ENCODE measurements at regions not wholly inside any gene's neighbourhood (a gene's known extent, or its start where the extent isn't known, plus 50 kb on each side); places are given as distances from the start of the nearest gene placed in this dataset.

GRCh38 chr13:80906860-80907259 lies 565.9 kb upstream of the SPRY2 start:
- Mint-ChIP-seq H3K27me3 (ENCODE audit: low read depth in 3 of 3) (no peaks in the 10 kb centered on the region), H3K36me3 (no peaks in the 10 kb centered on the region), H3K9me3 (peaks cover 0 to 9% (median 3%) of the 10 kb centered on the region in 7 donors), H3K4me3 (no peak overlapping the region), H3K27ac (no peak overlapping the region), H3K4me1 (no peaks in the 10 kb centered on the region)
- no peaks in the 10 kb centered on the region for H4K20me1 ChIP-seq (ENCODE audit: insufficient read depth, low read length)
- no peaks in the 10 kb centered on the region for H3K79me2 ChIP-seq (ENCODE audit: insufficient read depth, low read length)
- H3K4me1 ChIP-seq (ENCODE audit: control insufficient read depth in 1 of 2, insufficient read depth in 2 of 2, low read length in 2 of 2) = no peaks in the 10 kb centered on the region
- TF ChIP-seq CTCF (IDR thresholded peaks at IDR 0.05) = no peak
- H3K9me3 ChIP-seq (replicated peaks in 1 of 2; ENCODE audit: control insufficient read depth in 1 of 2, insufficient read depth in 1 of 2, low read length in 2 of 2) = peaks cover 0 to 3% of the 10 kb centered on the region in 2 donors
- no peak overlapping the region for H3K27ac ChIP-seq (ENCODE audit: low read depth in 1 of 2, low read length in 2 of 2)
- intact Hi-C loops (cut with micrococcal nuclease) = no loop called here
- H3K4me3 ChIP-seq (replicated peaks in 1 of 3; ENCODE audit: low read depth in 2 of 3, low read length in 3 of 3) = no peak overlapping the region
- no peak for DNase-seq
- H2AFZ ChIP-seq (ENCODE audit: insufficient read depth, low read depth, low read length, poor library complexity, severe bottlenecking) = no peak overlapping the region
- 100% methylated on average over 1 of the region's 2 CpGs for WGBS (ENCODE audit: insufficient coverage)
- no peak overlapping the region for H3K9ac ChIP-seq (ENCODE audit: insufficient read depth, low read length, poor library complexity, severe bottlenecking)
- H3K4me2 ChIP-seq (replicated peaks; ENCODE audit: extremely low read depth, low read length, poor library complexity, severe bottlenecking) = no peak overlapping the region
- no peaks in the 10 kb centered on the region for H3K27me3 ChIP-seq (ENCODE audit: control insufficient read depth in 2 of 2, insufficient read depth in 2 of 2, low read length in 2 of 2)
- H3K36me3 ChIP-seq (replicated peaks in 1 of 2; ENCODE audit: control insufficient read depth in 1 of 2, insufficient read depth in 2 of 2, low read length in 2 of 2) = no peaks in the 10 kb centered on the region

- H3K4me1 ChIP-seq (ENCODE audit: control insufficient read depth in 1 of 2, insufficient read depth in 2 of 2, low read length in 2 of 2) = no peaks in the 10 kb centered on the region
- no peak overlapping the region for H3K4me3 ChIP-seq (replicated peaks in 1 of 3; ENCODE audit: low read depth in 2 of 3, low read length in 3 of 3)
- H3K27me3 Mint-ChIP-seq (ENCODE audit: low read depth in 3 of 3) = no peaks in the 10 kb centered on the region
- H3K4me1 Mint-ChIP-seq = no peaks in the 10 kb centered on the region
- H3K9me3 ChIP-seq (replicated peaks in 1 of 2; ENCODE audit: control insufficient read depth in 1 of 2, insufficient read depth in 1 of 2, low read length in 2 of 2) = peaks cover 0 to 3% of the 10 kb centered on the region in 2 donors
- H3K36me3 ChIP-seq (replicated peaks in 1 of 2; ENCODE audit: control insufficient read depth in 1 of 2, insufficient read depth in 2 of 2, low read length in 2 of 2) = no peaks in the 10 kb centered on the region
- H3K9me3 Mint-ChIP-seq = peaks cover 0 to 3% (median 0%) of the 10 kb centered on the region in 7 donors
- no peak for TF ChIP-seq CTCF (IDR thresholded peaks at IDR 0.05)
- DNase-seq = no peak
- no peak overlapping the region for H3K9ac ChIP-seq (ENCODE audit: insufficient read depth, low read length, poor library complexity, severe bottlenecking)
- no peak overlapping the region for H3K27ac Mint-ChIP-seq
- no peaks in the 10 kb centered on the region for H3K36me3 Mint-ChIP-seq
- no peak overlapping the region for H3K4me3 Mint-ChIP-seq
- no peak overlapping the region for H3K27ac ChIP-seq (ENCODE audit: low read depth in 1 of 2, low read length in 2 of 2)
- H2AFZ ChIP-seq (ENCODE audit: insufficient read depth, low read depth, low read length, poor library complexity, severe bottlenecking) = no peak overlapping the region
- intact Hi-C loops (cut with micrococcal nuclease) = no loop called here
- no CpG with 5 or more reads among the region's 1 CpG for WGBS (ENCODE audit: insufficient coverage)
- no peaks in the 10 kb centered on the region for H3K79me2 ChIP-seq (ENCODE audit: insufficient read depth, low read length)
- no peaks in the 10 kb centered on the region for H4K20me1 ChIP-seq (ENCODE audit: insufficient read depth, low read length)
- no peaks in the 10 kb centered on the region for H3K27me3 ChIP-seq (ENCODE audit: control insufficient read depth in 2 of 2, insufficient read depth in 2 of 2, low read length in 2 of 2)
- H3K4me2 ChIP-seq (replicated peaks; ENCODE audit: extremely low read depth, low read length, poor library complexity, severe bottlenecking) = no peak overlapping the region
Observed at GRCh38 chr13:80904386-80904785, 563.5 kb upstream of the SPRY2 start.

Measured in CD14-positive monocyte (primary cell).